Epithelial cell of esophagus (primary cell): ENCODE measurements at regions not wholly inside any gene's neighbourhood (a gene's known extent, or its start where the extent isn't known, plus 50 kb on each side); places are given as distances from the start of the nearest gene placed in this dataset.

Experiments used
- DNase-seq: peaks from one replicate; pipeline ENCODE4 v3.0.0; 2010; ENCODE audit warnings: low read depth
- H3K4me3 ChIP-seq: 2 replicates; pipeline ENCODE4 v1.5.1; 2011; ENCODE audit warnings: mild to moderate bottlenecking, low read length, control low read depth
- CTCF ChIP-seq: IDR thresholded peaks from 2 replicates; pipeline ENCODE4 v1.5.1; 2011; ENCODE audit warnings: low read depth, mild to moderate bottlenecking, low read length, control low read depth, inconsistent platforms; ENCODE audit not compliant: insufficient read depth; ENCODE audit errors: missing control alignments

- DNase-seq = no peak
- TF ChIP-seq CTCF = no peak
- H3K4me3 ChIP-seq = peak overlapping the region; percentile 39
Measured at GRCh38 chr3:107235193-107235927, 141.9 kb upstream of the CCDC54 start.

- peak; percentile 84 for TF ChIP-seq CTCF
- peak; percentile 88 for DNase-seq
- H3K4me3 ChIP-seq = peak overlapping the region; percentile 39
Measured at GRCh38 chr3:107235928-107236315, 141.3 kb upstream of the CCDC54 start.

GRCh38 chr3:107236655-107237337, 140.4 kb upstream of the CCDC54 start:
- no peak overlapping the region for H3K4me3 ChIP-seq
- peak; percentile 53 for DNase-seq
- no peak for TF ChIP-seq CTCF

GRCh38 chr3:107238787-107239186, 138.5 kb upstream of the CCDC54 start:
- DNase-seq = no peak
- TF ChIP-seq CTCF = no peak
- H3K4me3 ChIP-seq = no peak overlapping the region

GRCh38 chr3:107239703-107240102, 137.5 kb upstream of the CCDC54 start:
- DNase-seq = no peak
- no peak for TF ChIP-seq CTCF
- H3K4me3 ChIP-seq = no peak overlapping the region

GRCh38 chr3:107240183-107241091, 136.8 kb upstream of the CCDC54 start:
- H3K4me3 ChIP-seq = peak overlapping the region; percentile 67
- DNase-seq = peak; percentile 73
- no peak for TF ChIP-seq CTCF
